GM10847 (cell line): ENCODE measurements at regions not wholly inside any gene's neighbourhood (a gene's known extent, or its start where the extent isn't known, plus 50 kb on each side); places are given as distances from the start of the nearest gene placed in this dataset.

Experiments used
- POLR2A ChIP-seq: IDR thresholded peaks from 2 replicates; pipeline ENCODE4 v1.6.1; 2011; ENCODE audit not compliant: insufficient read length; ENCODE audit errors: extremely low read depth

DNA sequence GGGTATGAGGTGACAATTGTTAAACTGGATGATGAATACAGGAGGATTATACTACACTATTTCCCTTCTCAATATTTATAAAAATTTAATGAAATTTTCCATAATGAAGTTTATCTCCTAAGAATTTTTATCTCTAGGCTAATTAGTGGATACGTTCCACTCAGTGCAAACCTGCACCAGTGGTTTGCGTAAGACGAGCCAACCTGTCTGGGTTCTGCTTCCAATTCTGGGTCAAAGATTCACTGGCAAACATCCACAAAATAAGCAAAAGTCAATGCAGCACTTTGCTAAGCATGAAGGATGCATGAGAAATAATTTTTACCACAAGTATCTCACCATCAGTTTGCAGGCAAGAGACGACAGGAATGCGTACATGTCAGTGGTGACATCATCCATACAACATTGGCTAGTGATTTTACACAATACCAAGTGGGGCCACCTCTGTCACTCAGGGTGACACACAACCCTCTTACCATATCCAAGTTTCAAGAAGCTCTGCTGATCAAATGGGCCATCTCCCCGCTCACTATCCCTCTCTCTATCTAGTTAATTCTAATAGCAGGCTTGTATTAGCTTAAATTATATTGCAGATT lies 51.7 kb downstream of the FAM50B start:
- no peak for TF ChIP-seq POLR2A

DNA sequence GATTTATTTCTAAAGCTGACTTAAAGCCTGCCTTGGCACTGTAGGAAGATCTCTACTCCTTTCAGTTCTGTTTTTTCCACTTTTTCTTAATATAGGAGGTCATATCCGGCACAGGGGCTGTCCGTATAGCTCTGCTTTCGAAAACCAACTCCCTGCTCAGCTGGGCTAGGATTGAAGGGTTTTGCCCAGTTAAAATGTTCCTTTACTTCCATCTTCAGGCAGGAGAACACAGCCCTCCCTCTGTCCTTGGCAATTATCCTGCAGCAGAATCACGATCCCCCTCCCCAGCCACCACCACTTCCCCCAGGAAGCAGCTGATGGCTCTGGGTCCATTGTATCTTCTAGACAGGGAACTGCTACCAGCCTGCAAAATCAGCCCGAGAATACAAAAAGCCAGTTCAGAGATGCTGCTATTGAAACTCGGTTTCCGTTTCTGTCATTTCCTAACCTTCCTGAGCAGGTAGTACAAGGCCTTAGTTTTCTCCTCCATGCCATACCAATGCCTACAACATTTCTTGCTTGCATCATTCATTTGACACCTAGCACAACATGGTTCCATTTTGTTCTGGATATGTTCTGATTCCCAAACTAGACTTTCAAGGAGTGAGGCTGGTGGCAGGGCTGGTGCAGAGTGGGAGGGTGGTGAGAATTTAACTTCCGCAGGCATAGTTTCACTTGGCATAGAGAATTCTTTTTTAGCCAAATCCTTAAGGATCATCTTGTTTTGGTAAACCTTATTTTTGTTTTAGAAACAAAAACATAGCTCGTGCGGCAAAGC lies 53.9 kb downstream of the FAM50B start:
- TF ChIP-seq POLR2A = no peak

DNA sequence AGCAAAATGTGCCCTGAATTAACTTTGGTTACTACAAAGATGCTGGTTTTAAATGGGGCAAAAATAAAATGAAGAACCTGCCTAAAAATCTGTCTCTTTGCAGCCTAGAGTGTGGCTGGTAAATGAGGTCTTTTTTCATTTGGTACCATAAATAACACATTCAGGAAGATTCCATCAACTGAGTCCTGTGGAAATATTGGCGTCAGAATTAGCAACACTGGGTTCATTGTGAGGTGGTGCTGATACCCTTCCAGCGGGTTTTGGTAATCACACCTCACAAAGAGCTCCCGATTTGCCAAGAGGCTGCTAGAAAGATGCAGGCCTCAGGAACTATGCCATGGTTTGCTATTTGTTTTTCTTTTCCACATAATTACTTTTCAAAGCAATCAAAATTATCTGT lies 55.3 kb downstream of the FAM50B start:
- TF ChIP-seq POLR2A = no peak

DNA sequence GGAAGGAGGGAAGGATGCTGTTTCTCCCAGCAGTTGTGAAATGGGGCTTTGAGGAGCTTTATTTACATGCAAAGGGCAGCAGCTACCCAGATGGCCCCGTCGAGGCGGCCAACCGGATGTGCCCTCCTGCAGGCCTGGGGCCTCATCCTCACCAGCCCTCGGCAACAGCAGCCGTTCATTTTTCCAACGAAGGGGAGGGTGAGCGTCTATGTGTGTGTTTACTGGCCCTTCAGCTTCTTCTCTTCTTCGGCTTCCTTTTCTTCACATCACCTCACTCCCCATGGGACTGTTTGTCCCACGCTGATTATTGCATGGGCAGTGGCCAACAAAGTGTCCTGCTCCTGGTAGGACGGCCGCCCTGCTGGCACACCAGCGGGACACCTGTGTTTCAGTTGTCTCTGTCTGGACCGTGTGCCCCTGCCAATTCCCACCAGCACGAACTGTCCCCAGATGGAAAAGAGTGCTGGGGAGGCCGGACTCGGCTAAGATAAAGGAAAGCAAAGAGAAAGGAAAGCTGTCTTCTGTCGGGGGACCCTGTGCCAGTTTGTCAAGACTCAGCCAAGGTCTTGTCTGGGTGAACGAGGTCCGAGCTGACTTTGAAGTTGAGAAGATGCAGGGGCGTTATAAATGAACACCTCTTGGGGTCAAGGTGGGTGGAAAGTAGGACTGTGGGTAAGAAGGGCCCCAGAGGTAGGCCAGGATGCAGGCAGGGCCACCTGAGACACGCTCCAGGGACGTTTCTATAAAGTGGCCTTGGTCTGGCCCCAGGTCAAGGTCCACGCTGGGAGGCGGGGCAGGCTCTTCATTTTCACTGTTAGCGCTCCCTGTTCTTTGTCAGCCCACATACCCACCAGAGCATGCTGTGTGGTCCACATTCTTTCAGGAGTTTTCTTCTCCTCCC lies 57.0 kb downstream of the FAM50B start:
- no peak for TF ChIP-seq POLR2A

DNA sequence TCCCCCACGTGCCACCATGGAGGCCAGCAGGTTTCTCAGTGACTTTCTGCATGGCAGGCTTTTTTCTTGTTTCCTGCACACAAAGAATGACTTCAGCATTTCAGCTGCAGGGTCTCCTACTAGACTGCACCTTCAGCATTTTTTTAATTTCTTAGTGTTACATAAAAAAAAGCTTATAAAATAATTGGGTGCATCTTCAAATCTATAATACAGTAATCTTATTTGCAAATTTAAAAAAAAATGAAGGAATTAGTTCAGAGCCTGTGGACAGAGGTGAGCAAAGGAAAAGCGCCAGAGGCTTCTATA lies 57.6 kb downstream of the FAM50B start:
- no peak for TF ChIP-seq POLR2A

DNA sequence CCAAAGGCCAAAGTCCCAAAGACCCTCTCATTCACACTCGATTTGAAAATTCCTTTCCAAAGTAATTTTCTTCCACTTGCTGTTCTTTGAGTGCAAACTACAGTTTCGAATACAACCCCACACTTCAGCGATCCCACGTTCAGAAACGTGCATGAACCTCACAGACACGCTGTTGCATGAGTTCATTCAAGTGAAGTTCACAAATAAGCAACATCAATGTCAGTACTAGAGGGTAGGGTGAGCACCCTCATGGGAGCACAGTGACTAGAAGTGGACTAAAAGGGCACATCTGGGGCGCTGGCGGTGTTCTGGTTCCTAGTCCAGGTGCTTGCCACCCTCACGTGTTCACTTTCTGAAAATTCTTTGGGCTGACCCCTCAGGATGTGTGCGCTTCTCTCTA lies 59.0 kb downstream of the FAM50B start:
- no peak for TF ChIP-seq POLR2A

DNA sequence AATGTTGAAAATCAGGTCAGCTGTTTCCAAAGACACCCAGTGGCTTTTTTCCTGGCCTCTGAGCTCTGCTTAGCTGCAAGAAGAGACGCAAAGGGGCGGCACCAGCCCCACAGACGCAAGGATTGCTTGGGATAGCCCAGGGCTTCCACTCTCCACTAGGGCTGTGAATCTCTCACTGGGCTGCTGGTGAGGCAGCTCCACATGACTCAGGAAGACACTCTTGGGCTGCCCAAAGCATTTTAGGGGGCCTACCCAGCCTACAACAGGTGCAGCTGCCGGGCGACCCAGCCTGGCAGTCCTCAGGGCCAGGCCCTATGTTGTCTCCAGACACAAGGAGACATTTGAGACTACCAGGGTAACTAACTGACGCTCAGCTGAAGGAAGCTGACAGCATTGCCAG lies 59.8 kb downstream of the FAM50B start:
- TF ChIP-seq POLR2A = no peak

DNA sequence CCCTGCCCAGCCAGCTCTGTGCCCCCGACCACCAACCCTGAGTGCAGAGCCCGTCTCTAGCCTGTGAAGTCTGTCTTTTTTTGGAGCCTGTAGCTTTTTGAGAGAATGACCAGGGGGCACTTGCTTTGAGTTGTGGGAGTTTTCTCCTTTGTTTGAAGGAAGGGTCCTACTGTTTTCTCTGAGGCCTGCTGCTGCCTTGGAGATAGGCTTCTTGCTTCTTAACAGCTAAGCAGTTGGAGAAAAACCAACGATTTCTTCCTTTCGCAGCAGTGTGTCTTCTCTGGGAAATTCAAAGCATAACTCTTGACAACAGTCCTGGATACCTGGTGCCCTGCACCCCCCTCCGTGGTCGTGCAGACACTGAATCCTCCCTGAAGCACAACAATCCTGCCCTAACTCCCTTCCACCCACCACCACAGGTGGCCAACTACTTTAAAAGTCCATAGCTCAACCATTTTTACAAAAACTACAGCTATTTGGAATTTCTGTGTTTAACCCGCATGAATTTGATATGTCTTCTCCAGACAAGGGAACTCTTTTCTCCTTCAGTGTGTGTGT lies 61.0 kb downstream of the FAM50B start:
- TF ChIP-seq POLR2A = no peak

DNA sequence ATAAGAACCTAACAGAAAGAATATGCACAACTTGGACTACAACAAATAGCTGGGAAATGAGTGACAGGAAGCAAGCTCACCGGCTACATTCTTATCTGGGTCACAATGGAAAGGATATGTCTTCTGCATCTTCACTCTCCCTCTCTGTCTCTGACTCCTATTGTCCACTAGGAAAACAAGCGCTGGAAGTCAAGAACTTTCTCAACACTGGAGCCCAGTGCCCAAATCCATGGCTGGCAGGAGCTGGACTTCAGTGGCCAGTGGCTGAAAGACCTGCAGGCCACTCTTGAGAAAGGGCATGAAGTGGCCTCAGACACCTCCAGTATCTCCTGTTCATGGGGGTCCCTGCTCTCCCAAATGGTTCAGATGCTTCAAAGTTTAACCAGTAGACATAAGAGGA lies 62.0 kb downstream of the FAM50B start:
- no peak for TF ChIP-seq POLR2A

DNA sequence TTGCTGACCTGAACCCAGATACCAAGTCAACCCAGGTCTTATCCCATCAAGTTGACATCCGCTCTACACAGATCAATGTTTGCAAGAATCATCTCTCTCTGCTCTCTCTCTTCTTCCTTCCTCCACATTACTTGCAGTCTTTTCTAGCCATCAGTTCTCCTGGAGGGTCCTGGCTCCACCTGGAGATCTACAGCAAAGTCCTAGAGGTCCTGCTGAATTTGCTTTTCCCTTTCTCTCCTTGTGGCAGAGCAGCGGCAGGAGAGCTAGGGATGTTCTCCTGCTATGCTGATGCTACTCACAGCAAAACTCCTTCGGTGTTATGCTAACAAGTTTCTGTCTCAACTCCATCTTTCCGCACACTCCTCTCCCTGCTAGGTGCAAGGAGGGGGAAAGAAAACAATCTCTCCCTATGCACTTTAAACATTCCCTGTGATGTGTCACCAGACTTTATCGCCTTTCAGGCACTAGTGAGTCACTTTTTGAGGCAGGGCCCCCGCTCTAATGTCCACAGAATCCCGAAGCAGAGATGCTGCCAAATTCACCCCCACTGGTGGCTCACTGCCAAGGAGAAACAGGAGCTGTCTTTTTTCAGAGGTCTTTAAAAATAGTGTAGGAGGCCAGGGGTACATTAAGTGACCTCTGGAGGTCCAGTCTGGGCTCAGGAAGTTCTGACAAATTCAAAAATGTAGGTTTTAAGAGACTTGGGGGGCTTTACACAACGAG lies 62.6 kb downstream of the FAM50B start:
- no peak for TF ChIP-seq POLR2A

DNA sequence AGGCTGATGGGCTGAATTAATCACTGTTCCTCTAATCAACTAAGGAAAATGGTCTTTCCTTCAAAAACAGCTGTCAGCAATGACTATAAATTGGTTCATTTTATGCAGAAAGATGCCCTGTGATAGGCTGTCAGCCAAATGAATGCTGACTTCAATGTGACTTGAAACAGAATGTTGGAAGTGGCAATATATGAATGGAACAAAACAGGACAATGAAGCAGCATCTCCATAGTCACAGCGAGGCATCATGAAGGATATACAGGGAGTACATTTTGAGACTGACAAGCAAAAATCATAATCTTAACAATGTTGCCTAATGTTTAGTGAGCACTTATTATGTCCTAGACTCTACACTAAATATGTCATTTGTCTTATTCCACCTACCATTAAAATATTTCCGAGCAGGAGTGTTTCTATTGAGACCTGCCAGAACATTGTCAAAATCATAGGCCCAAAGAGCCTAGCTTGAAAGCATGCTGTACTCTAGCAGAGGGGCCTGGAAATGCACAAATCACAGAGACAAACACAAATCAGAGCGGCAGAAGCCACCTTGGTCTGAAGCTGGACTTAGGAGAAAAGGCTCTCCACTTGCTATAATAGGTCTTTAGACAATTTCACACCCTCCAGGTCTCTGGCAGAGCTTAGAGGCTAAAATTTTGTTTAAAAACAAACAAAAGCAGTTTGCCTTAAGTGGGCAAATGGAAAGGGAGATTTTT lies 63.3 kb downstream of the FAM50B start:
- no peak for TF ChIP-seq POLR2A

DNA sequence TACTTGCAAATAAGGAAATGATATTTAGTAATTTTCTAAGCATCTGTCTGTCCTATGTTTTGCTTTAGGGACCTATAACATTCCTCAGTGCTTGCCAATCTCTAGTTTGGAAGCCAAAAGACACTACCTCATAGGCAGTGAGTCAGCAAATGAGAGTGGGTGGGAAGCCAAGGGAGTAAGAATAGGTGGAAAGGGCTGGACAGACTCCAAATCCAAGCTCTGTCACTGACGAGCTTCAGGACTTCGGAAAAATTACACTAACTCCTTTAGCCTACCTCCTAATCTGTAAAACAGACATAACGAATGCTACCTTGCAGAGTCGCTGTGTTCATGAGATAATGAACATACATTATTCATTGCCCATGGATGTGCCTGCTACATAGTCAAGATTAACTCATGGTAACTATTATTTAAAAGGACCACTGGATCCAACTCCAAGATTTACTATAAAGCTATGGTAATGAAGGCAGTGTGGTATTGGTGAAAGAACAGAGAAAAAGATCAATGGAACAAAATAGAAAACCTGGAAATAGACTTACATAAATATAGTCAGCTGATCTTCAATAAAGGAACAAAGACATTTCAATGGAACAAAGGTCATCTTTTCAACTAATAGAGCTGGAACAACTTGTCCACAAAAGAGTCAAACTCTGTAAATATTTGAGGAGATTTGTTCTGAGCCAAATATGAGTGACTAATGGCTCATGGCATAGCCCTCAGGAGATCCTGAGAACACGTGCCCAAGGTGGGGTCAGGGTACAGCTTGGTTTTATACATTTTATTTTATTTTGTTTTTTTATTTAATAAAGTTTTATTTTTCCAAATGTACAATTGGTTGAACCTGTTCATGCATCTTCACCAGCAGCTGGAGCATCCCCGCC lies 64.1 kb downstream of the FAM50B start:
- TF ChIP-seq POLR2A = no peak

DNA sequence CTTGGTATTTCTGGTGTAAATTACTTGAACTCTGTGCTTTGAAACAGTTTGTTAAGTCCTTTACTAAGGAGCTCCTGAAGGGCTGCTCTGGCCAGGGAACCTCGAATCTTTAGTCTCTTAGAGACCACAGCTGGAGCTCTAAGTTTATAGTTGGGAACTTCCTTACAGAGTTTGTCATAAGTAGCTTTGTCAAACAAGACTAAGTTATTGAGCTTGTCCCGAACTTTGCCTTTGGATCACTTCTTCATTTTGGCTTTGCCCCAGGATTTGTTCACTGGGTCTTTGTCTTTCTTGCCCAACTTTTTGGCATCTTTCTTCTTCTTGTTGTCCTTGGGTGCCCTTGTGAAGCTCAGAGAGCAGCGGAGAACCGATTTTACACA lies 64.8 kb downstream of the FAM50B start:
- no peak for TF ChIP-seq POLR2A

DNA sequence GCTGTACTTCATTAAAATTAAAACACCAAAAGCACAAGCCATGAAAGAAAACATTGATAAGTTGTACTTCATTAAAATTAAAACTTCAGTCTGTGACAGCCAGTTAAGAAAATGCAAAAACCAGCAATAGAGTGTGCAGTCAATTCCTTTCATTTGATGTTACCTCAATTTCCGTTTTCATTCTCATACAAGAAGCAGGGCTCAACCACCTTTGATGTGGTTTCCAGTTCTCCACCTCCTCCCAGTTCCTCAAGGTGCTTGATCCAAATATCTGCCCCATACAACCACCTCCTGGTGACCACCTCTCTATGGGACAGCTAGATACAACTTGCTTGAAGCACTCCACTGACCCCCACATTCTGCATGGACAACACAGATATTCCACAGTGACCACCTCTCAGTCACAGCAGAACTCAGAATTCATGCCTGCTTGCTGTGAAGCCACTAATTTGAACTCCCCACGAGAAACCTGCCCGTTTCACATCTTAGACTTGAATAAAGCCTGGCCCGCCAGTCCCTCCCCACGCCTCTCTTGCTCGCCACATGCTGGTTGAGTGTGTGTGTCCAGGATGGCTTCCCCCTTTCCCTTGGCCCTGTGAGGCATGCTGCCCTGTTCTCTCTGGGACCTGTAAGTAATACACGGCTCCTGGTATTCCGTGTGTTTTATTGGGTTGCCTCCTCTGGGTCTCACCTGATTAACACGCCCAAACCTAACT lies 66.1 kb downstream of the FAM50B start:
- no peak for TF ChIP-seq POLR2A
